Glutamatergic neuron (in vitro differentiated cells): ENCODE measurements at regions not wholly inside any gene's neighbourhood (a gene's known extent, or its start where the extent isn't known, plus 50 kb on each side); places are given as distances from the start of the nearest gene placed in this dataset.

Experiments used
- DNase-seq: peaks from one replicate; pipeline ENCODE4 v3.0.0; 2022
- H3K27ac Mint-ChIP-seq: one replicate; pipeline ENCODE4 v1.8.0; 2020; ENCODE audit warnings: mild to moderate bottlenecking, mixed read lengths, inconsistent platforms; ENCODE audit not compliant: unreplicated experiment
- H3K27me3 Mint-ChIP-seq: one replicate; pipeline ENCODE4 v1.8.0; 2020; ENCODE audit warnings: mild to moderate bottlenecking, moderate library complexity, mixed read lengths, inconsistent platforms; ENCODE audit not compliant: unreplicated experiment
- H3K36me3 Mint-ChIP-seq: one replicate; pipeline ENCODE4 v1.8.0; 2020; ENCODE audit warnings: mild to moderate bottlenecking, mixed read lengths, inconsistent platforms; ENCODE audit not compliant: unreplicated experiment
- H3K4me1 Mint-ChIP-seq: one replicate; pipeline ENCODE4 v1.8.0; 2020; ENCODE audit warnings: mild to moderate bottlenecking, low read depth, mixed read lengths, inconsistent platforms; ENCODE audit not compliant: unreplicated experiment
- H3K4me3 Mint-ChIP-seq: one replicate; pipeline ENCODE4 v1.8.0; 2020; ENCODE audit warnings: mild to moderate bottlenecking, mixed read lengths, inconsistent platforms; ENCODE audit not compliant: unreplicated experiment
- H3K9me3 Mint-ChIP-seq: one replicate; pipeline ENCODE4 v1.8.0; 2020; ENCODE audit warnings: mild to moderate bottlenecking, moderate library complexity, mixed read lengths, inconsistent platforms; ENCODE audit not compliant: unreplicated experiment
- CTCF ChIP-seq: fragments of 200-600 bp; sonication (generic); IDR thresholded peaks from one replicate; pipeline ENCODE4 v1.5.0; 2021; ENCODE audit not compliant: partially characterized antibody, unreplicated experiment

DNA sequence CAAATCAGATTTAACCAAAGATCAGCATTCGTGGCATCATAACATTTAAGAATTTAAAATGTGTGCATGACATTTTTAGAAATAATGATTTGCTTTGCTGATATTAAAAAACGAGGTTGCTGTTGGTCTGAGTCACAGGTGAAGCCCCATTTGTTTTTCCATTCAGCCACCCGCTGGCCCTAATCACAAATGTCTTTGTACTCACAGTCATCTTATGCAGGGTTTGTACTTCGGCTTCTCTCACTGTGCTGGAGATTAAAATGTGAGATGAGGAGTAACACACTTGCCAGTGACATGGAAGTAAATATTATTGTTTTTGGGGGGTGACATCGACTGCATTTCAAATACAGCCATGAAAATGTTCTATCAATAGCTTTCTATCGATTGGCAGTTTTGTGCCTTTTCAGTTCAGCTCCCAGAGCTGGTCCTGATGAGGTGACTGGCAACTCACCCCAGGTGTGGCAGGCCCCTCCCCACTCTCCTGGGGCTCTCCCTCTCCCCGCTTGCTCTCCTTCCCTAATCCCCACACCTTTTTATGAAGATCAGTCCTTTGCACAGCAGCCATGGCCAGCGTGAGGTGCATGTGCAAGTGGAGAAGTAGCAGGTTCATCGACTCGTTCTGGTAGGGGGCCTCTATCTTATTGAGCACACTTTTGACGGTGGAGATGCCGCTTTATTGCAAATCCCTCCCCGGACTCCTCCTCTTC lies 58.8 kb upstream of the FUCA2 start:
- DNase-seq, result no peak
- Mint-ChIP-seq H3K36me3 (no peaks in the 10 kb centered on the region), H3K4me3 (no peak overlapping the region)

GRCh38 chr6:143569040-143569439 lies 57.5 kb upstream of the FUCA2 start:
- Mint-ChIP-seq H3K27me3 (peaks cover 1% of the 10 kb centered on the region), H3K9me3 (no peaks in the 10 kb centered on the region), H3K27ac (no peak overlapping the region), H3K36me3 (no peaks in the 10 kb centered on the region), H3K4me1 (no peaks in the 10 kb centered on the region), H3K4me3 (no peak overlapping the region)
- TF ChIP-seq CTCF, result no peak
- no peak for DNase-seq

More for the DNA sequence above, 58.8 kb upstream of the FUCA2 start:
- Mint-ChIP-seq H3K4me1 (no peaks in the 10 kb centered on the region), H3K27ac (no peak overlapping the region), H3K9me3 (no peaks in the 10 kb centered on the region), H3K27me3 (peaks cover 1% of the 10 kb centered on the region)
- no peak for TF ChIP-seq CTCF

- Mint-ChIP-seq H3K9me3 (no peaks in the 10 kb centered on the region), H3K27me3 (peaks cover 1% of the 10 kb centered on the region), H3K4me1 (no peaks in the 10 kb centered on the region), H3K36me3 (no peaks in the 10 kb centered on the region), H3K4me3 (no peak overlapping the region), H3K27ac (no peak overlapping the region)
- no peak for DNase-seq
- no peak for TF ChIP-seq CTCF
These were observed 53.0 kb upstream of the FUCA2 start for GRCh38 chr6:143564484-143565017.

GRCh38 chr6:143562143-143562542 lies 50.6 kb upstream of the FUCA2 start:
- H3K4me3 Mint-ChIP-seq, result no peak overlapping the region
- H3K4me1 Mint-ChIP-seq, result no peaks in the 10 kb centered on the region
- DNase-seq, result no peak
- H3K36me3 Mint-ChIP-seq, result no peaks in the 10 kb centered on the region
- H3K27ac Mint-ChIP-seq, result peak overlapping the region; percentile 18
- no peaks in the 10 kb centered on the region for H3K9me3 Mint-ChIP-seq
- no peak for TF ChIP-seq CTCF
- no peaks in the 10 kb centered on the region for H3K27me3 Mint-ChIP-seq
